ENCODE measurements at regions not wholly inside any gene's neighbourhood (a gene's known extent, or its start where the extent isn't known, plus 50 kb on each side); places are given as distances from the start of the nearest gene placed in this dataset.

DNA sequence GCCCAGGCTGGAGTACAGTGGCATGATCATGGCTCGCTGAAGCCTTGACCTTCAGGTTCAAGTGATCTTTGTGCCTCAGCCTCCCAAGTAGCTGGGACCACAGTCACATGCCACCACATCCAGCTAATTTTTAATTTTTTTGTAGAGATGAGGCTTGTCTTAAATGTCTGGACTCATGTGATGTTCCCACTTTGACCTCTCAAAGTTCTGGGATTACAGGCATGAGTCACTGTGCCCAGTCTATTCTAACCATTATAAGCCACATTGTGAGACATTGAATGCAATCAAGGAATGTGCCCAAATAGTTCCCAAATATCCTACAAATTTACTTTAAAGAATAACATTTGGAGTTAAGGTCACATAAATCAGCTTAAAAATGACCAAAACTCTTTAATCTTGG is 130.7 kb upstream of the ARID2 start:
- TF ChIP-seq, protein P1, sequence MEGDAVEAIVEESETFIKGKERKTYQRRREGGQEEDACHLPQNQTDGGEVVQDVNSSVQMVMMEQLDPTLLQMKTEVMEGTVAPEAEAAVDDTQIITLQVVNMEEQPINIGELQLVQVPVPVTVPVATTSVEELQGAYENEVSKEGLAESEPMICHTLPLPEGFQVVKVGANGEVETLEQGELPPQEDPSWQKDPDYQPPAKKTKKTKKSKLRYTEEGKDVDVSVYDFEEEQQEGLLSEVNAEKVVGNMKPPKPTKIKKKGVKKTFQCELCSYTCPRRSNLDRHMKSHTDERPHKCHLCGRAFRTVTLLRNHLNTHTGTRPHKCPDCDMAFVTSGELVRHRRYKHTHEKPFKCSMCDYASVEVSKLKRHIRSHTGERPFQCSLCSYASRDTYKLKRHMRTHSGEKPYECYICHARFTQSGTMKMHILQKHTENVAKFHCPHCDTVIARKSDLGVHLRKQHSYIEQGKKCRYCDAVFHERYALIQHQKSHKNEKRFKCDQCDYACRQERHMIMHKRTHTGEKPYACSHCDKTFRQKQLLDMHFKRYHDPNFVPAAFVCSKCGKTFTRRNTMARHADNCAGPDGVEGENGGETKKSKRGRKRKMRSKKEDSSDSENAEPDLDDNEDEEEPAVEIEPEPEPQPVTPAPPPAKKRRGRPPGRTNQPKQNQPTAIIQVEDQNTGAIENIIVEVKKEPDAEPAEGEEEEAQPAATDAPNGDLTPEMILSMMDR (conservative IDR thresholded peaks at IDR 0.05; ENCODE audit: low read depth, low read length), result no peak
- no peak for TF ChIP-seq EZH2 (IDR thresholded peaks at IDR 0.05; ENCODE audit: borderline replicate concordance, low read depth, low read length, poor library complexity, severe bottlenecking)

All from A673 (cell line).